HEK293T (cell line): ENCODE measurements at regions not wholly inside any gene's neighbourhood (a gene's known extent, or its start where the extent isn't known, plus 50 kb on each side); places are given as distances from the start of the nearest gene placed in this dataset.

Source experiments
- BHLHE40 ChIP-seq: fragments of 450-650 bp; IDR thresholded peaks from 2 replicates; pipeline ENCODE4 v1.6.1; 2016; ENCODE audit warnings: mild to moderate bottlenecking, moderate library complexity, borderline replicate concordance
- FOXK2 ChIP-seq: fragments of 450-650 bp; IDR thresholded peaks from 2 replicates; pipeline ENCODE4 v1.6.1; 2016; ENCODE audit warnings: mild to moderate bottlenecking
- LEF1 ChIP-seq: fragments of 450-650 bp; IDR thresholded peaks from 2 replicates; pipeline ENCODE4 v1.6.1; 2017; ENCODE audit warnings: mild to moderate bottlenecking, borderline replicate concordance
- NFRKB ChIP-seq: fragments of 450-650 bp; IDR thresholded peaks from 2 replicates; pipeline ENCODE4 v1.6.1; 2016; ENCODE audit warnings: mild to moderate bottlenecking, moderate library complexity
- SUZ12 ChIP-seq: fragments of 450-650 bp; IDR thresholded peaks from 2 replicates; pipeline ENCODE4 v1.6.1; 2016; ENCODE audit warnings: mild to moderate bottlenecking

- TF ChIP-seq SUZ12 (no peak), BHLHE40 (no peak), LEF1 (no peak), FOXK2 (no peak), NFRKB (no peak)
Observed at GRCh38 chr13:47463002-47463401, 538.1 kb downstream of the SUCLA2 start.
